Caco-2 (cell line): ENCODE measurements at regions not wholly inside any gene's neighbourhood (a gene's known extent, or its start where the extent isn't known, plus 50 kb on each side); places are given as distances from the start of the nearest gene placed in this dataset.

Experiments used
- BruUV-seq: library from RNA; stranded (reverse); fragments of 400-500 nt; replicated peaks from 2 replicates; lab custom pipeline; 2021; lab: Mats Ljungman, UMichigan
- CTCF ChIA-PET: fragments of 300-600 bp; sonication (Branson Sonifier 250); formaldehyde crosslinking; loops from one replicate; lab custom pipeline; 2022; ENCODE audit warnings: antibody characterized with exemption; lab: Charles Lee
- POLR2A ChIA-PET: fragments of 300-600 bp; sonication (Branson Sonifier 250); formaldehyde crosslinking; loops from one replicate; lab custom pipeline; 2022; ENCODE audit warnings: antibody characterized with exemption; lab: Charles Lee
- DNase-seq, 2 experiments: peaks; one replicate each; pipeline versions ENCODE4 v3.0.0 to v3.0.0-alpha.2; 2020 to 2022
- H3K27me3 ChIP-seq: replicated peaks from 2 replicates; pipeline ENCODE4 v1.6.0; 2011; ENCODE audit warnings: low read length; ENCODE audit not compliant: control insufficient read depth, insufficient read depth
- H3K36me3 ChIP-seq: 2 replicates; pipeline ENCODE4 v1.5.1; 2011; ENCODE audit warnings: low read length; ENCODE audit not compliant: control insufficient read depth, insufficient read depth
- H3K4me1 ChIP-seq: fragments of 250-450 bp; sonication (Bioruptor Pico); 2 replicates; pipeline ENCODE4 v1.5.1; 2020; ENCODE audit warnings: mild to moderate bottlenecking
- H3K4me3 ChIP-seq: 2 replicates; pipeline ENCODE4 v1.5.1; 2011; ENCODE audit warnings: low read depth, mild to moderate bottlenecking, control low read depth, low read length
- H3K9me3 ChIP-seq: fragments of 250-450 bp; sonication (Bioruptor Pico); 2 replicates; pipeline ENCODE4 v1.5.1; 2020; ENCODE audit warnings: mild to moderate bottlenecking, moderate library complexity
- H3K27ac Mint-ChIP-seq: one replicate; pipeline ENCODE4 v1.8.0; 2022; ENCODE audit warnings: mixed read lengths; ENCODE audit not compliant: unreplicated experiment
- H3K27me3 Mint-ChIP-seq: one replicate; pipeline ENCODE4 v1.8.0; 2022; ENCODE audit warnings: mixed read lengths; ENCODE audit not compliant: insufficient read depth, unreplicated experiment
- H3K36me3 Mint-ChIP-seq: one replicate; pipeline ENCODE4 v1.8.0; 2022; ENCODE audit warnings: mild to moderate bottlenecking, mixed read lengths; ENCODE audit not compliant: insufficient read depth, unreplicated experiment
- H3K4me1 Mint-ChIP-seq: one replicate; pipeline ENCODE4 v1.8.0; 2022; ENCODE audit warnings: low read depth, mixed read lengths; ENCODE audit not compliant: unreplicated experiment
- H3K4me3 Mint-ChIP-seq: one replicate; pipeline ENCODE4 v1.8.0; 2022; ENCODE audit warnings: mild to moderate bottlenecking, moderate library complexity, mixed read lengths; ENCODE audit not compliant: unreplicated experiment
- H3K9me3 Mint-ChIP-seq: one replicate; pipeline ENCODE4 v1.8.0; 2022; ENCODE audit warnings: mixed read lengths; ENCODE audit not compliant: unreplicated experiment
- CTCF ChIP-seq, 2 experiments: fragments of 200-600 bp in 1 of 2; IDR thresholded peaks; 1 replicate in 1 of 2; 2 replicates in 1 of 2; pipeline versions ENCODE4 v1.5.1 to v1.8.0; 2011 to 2022; ENCODE audit warnings: antibody characterized with exemption in 1 of 2, control low read depth in 1 of 2, inconsistent platforms in 1 of 2, low read depth in 1 of 2, low read length in 1 of 2, mild to moderate bottlenecking in 1 of 2, moderate library complexity in 1 of 2; ENCODE audit not compliant: insufficient read depth in 1 of 2, severe bottlenecking in 1 of 2, unreplicated experiment in 1 of 2
- intact Hi-C: fragments of 100-400 bp; cut with micrococcal nuclease; formaldehyde crosslinking; loops from one replicate; pipeline ENCODE4 v1.10.0; 2022; ENCODE audit not compliant: unreplicated experiment

GRCh38 chr11:134541355-134541754, 129.3 kb upstream of the B3GAT1 start:
- no TSS peak for BruUV-seq
- H3K27me3 Mint-ChIP-seq = no peaks in the 10 kb centered on the region

DNA sequence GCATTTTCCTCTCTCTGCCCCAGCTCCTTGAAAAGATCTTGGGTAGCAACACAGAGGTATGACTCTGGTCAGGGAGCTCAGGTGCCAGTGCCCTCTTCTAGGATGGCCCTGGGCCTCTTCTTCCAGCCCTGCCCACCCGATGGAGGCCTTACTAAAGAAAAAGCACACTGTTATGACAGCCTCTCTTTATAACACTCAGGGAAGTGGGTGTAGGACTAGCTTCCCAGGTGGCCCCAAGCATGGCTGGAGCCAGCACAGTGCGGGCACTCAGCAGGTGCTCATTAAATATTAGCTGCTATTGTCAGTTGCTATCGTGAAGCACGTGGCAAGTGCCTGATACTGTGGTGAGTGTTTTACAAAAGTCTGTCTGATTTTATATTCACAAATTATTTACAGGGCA, 127.2 kb upstream of the B3GAT1 start:
- H3K4me3 ChIP-seq = no peak overlapping the region
- peaks cover 15% of the 10 kb centered on the region for H3K9me3 ChIP-seq
- H3K36me3 Mint-ChIP-seq = no peaks in the 10 kb centered on the region
- no peaks in the 10 kb centered on the region for H3K27me3 ChIP-seq
- H3K4me1 Mint-ChIP-seq = peaks cover 18% of the 10 kb centered on the region
- H3K27ac Mint-ChIP-seq = no peak overlapping the region
- TF ChIP-seq CTCF (IDR thresholded peaks at IDR 0.05; ENCODE audit: insufficient read depth in 1 of 2, low read depth in 1 of 2, low read length in 1 of 2, severe bottlenecking in 1 of 2, unreplicated experiment in 1 of 2) = no peak
- BruUV-seq = no TSS peak
- no peaks in the 10 kb centered on the region for H3K36me3 ChIP-seq
- ChIA-PET CTCF (no interaction called here), POLR2A (no interaction called here)
- H3K4me1 ChIP-seq = peaks cover 21% of the 10 kb centered on the region
- DNase-seq = peak in 1 of 2 experiments; percentile 20
- peaks cover 19% of the 10 kb centered on the region for H3K9me3 Mint-ChIP-seq
- intact Hi-C loops = no loop called here
- no peaks in the 10 kb centered on the region for H3K27me3 Mint-ChIP-seq
- no peak overlapping the region for H3K4me3 Mint-ChIP-seq

More at GRCh38 chr11:134541355-134541754, 129.3 kb upstream of the B3GAT1 start:
- Mint-ChIP-seq H3K36me3 (no peaks in the 10 kb centered on the region), H3K4me3 (no peak overlapping the region), H3K27ac (peak overlapping the region; percentile 32), H3K9me3 (peaks cover 19% of the 10 kb centered on the region), H3K4me1 (peaks cover 18% of the 10 kb centered on the region)
- no peak for TF ChIP-seq CTCF (IDR thresholded peaks at IDR 0.05; ENCODE audit: insufficient read depth in 1 of 2, low read depth in 1 of 2, low read length in 1 of 2, severe bottlenecking in 1 of 2, unreplicated experiment in 1 of 2)
- Histone ChIP-seq H3K4me1 (peaks cover 21% of the 10 kb centered on the region), H3K27me3 (no peaks in the 10 kb centered on the region), H3K4me3 (no peak overlapping the region), H3K36me3 (no peaks in the 10 kb centered on the region), H3K9me3 (peaks cover 15% of the 10 kb centered on the region)
- ChIA-PET CTCF (no interaction called here), POLR2A (no interaction called here)
- DNase-seq = no peak
- intact Hi-C loops = no loop called here

DNA sequence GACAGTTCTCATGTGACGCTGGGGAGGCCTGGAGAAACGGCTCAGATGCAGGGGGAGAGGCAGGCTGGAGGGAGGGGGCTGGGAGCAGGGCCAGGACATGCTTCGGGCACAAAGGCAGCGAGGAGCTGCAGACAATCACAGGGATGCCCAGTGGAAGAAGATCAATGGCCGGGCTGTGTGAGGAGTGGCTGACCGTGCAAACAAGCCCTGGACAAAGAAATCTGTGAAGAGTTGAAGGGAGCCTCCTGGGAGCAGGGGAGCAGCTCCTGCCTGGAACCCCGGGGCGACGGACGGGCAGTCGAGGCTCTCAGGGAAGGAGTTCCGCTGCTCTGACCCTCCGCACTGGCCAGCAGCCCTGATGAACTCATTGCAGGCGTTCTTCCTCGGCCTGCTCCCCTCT, 126.7 kb upstream of the B3GAT1 start:
- CTCF ChIA-PET = no interaction called here
- no TSS peak for BruUV-seq

More for the DNA sequence above, 126.7 kb upstream of the B3GAT1 start:
- Mint-ChIP-seq H3K27ac (peak overlapping the region; percentile 8), H3K27me3 (peaks cover 3% of the 10 kb centered on the region), H3K4me1 (peaks cover 18% of the 10 kb centered on the region), H3K4me3 (no peak overlapping the region), H3K9me3 (peaks cover 19% of the 10 kb centered on the region), H3K36me3 (no peaks in the 10 kb centered on the region)
- Histone ChIP-seq H3K9me3 (peaks cover 15% of the 10 kb centered on the region), H3K4me3 (no peak overlapping the region), H3K27me3 (no peaks in the 10 kb centered on the region), H3K36me3 (no peaks in the 10 kb centered on the region), H3K4me1 (peaks cover 21% of the 10 kb centered on the region)
- intact Hi-C loops = no loop called here
- no peak for DNase-seq
- no peak for TF ChIP-seq CTCF (IDR thresholded peaks at IDR 0.05; ENCODE audit: insufficient read depth in 1 of 2, low read depth in 1 of 2, low read length in 1 of 2, severe bottlenecking in 1 of 2, unreplicated experiment in 1 of 2)
- POLR2A ChIA-PET = no interaction called here
